OCI-M1 (cell line): ENCODE measurements at regions not wholly inside any gene's neighbourhood (a gene's known extent, or its start where the extent isn't known, plus 50 kb on each side); places are given as distances from the start of the nearest gene placed in this dataset.

Experiments
- DNase-seq: peaks from one replicate; lab custom pipeline; 2025; lab: John Stamatoyannopoulos, UW

DNA sequence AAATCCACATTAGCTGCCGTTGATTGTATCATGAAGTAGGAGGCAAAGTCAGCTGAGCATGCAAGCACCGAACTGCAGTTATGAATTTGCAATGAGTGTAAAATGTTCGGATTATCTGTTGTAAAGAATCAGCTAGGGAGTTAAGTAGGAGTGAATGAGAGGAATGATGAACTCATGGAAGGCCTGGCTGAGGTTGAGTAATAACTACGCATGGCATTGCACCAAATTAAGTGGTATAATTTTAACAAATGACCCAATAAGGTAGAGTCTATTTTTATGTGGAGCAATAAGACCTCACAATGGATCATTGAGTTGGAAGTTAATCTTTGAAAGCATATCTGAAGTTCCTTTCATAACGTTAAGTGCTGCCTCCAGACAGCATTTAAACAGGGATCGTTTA is 288.2 kb upstream of the CHST9 start:
- DNase-seq, result no peak

DNA sequence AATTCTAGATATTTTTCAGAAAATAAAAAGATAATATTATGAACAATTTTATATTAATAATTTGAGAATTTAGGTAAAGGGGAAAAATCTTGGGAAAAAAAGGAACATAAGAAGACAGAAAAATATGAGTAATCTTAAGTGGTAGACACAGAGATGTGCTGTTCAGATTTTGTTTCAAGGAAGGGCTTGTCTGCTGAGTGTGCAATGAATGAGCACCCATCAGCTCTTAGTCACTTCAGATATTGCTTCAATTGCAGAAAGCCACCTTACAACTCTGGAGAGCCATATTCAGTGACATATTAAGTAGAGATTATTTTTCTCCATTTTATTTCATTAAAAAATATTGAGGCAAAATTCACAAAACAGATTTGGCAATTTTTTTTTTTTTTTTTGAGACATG is 282.0 kb upstream of the CHST9 start:
- no peak for DNase-seq

DNA sequence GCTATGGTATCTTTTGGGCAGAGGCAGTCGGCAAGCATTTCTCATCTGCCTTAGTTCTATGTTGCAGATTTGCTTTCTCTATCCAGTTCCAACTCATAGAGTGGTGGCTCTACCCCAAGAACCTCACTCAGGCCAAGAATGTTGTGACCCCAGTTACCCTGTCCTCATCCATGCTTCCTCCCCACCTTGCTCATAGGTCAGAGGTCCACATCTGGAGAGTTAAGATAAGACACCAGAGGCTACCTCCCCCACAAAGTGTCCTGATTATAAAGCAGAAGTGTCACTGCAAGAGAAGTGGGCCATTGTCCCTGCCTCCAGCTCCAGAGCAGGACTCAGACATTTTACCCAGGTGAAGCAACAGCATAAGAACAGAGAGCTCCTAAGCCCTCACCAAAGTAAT is 276.8 kb upstream of the CHST9 start:
- DNase-seq, result peak; percentile 96

DNA sequence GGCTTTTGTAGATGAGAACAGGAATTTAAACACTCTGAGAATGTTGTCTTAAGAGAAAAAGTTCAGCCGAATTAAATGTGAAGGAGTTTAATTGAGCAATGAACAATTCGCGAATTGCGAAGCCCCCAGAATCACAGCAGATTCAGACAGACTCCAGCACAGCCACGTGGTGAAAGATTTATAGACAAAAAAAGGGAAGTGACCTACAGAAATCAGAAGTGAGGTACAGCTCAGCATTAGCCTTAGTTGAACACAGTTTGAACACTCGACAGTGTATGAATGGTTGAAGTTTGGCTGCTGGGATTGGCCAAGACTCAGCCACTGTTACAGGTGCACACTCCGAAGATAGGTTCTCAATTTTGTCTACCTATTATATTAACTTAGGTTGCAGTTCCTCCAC is 264.0 kb upstream of the CHST9 start:
- DNase-seq, result peak; percentile 51

DNA sequence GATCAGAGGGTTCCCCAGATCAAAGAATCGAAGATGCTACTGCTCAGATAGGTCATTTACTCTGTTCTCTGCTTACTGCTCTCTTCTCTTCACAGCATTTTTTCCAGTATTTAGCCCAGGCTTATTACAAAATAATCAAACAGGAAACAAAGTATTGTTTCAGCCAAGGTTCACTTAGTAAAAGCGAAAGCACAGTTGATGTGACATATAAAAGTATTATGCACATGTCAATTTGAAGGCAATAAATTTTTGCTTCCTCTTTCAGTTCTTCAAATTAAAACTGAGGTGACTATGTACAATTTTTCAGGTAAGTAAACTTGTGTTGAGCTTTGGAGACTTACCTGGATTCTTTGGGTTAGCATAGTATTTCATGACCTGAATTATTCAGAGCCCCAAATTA is 262.8 kb upstream of the CHST9 start:
- peak; percentile 9 for DNase-seq

DNA sequence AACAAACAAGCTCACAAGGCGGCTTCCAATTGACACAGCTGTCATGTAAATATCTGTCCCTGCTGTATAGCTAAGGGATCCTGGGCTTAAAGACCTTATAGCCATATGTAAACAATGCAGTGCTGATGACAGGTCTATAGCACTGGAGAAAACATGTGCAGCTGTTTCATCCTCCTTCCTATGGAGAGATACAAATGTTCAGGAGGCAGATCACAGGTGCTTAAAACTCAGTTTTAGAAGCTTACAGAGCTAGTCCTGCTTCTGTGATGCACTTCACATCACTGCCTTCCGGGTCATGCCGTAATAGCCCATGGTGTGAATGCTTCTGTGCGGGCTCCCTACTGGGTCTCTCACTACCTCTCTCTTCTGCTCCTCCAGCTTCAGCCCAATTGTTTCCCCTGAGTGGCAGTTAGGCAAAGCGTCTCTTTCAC is 262.4 kb upstream of the CHST9 start:
- no peak for DNase-seq

- DNase-seq, result no peak
Measured at GRCh38 chr18:27430595-27430994, 245.5 kb upstream of the CHST9 start.

GRCh38 chr18:27428716-27429475 is 243.8 kb upstream of the CHST9 start:
- DNase-seq, result no peak

GRCh38 chr18:27428120-27428519 is 243.0 kb upstream of the CHST9 start:
- DNase-seq, result no peak

- no peak for DNase-seq
Measured at GRCh38 chr18:27423581-27423980, 238.5 kb upstream of the CHST9 start.

DNA sequence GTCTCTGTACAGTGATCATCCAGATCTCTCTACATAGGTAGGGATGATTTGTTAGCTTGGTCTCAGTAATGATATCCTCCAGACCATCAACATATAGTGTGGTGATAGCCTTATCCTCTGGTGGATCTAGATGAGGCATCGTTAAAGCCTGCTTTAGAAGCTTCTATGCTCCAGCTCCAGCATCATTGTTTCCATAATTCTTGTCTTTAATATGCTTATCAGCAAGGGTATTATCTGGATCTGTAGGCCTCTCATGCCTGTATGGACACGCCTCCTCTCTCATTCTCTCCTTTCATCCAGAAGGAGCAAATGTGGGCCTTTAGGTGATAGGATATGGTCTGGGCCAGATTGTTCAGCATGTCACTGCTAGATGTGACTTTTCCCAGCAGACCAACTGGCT is 234.5 kb upstream of the CHST9 start:
- no peak for DNase-seq

DNA sequence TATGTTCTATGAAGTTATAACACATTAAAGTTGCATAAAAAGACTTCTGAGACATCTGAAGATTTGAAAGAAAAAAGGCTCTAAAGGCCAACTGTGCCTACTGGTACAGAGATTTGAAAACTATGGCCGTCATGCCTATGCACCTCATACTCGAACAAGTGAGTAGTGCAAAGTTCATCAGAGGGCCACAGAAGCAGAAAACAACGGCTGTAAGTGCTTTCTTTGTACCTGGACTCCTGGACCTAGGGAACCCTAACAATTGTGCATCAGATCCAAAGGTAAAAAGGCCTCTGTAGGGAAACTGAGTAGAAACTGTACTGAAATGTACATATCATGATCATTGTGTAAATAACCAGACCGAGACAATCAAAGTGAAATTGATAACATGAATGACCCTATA is 230.4 kb upstream of the CHST9 start:
- no peak for DNase-seq

GRCh38 chr18:27414682-27415081 is 229.6 kb upstream of the CHST9 start:
- no peak for DNase-seq

- no peak for DNase-seq
Measured at GRCh38 chr18:27413495-27414401, 228.6 kb upstream of the CHST9 start.

GRCh38 chr18:27412556-27412955 is 227.4 kb upstream of the CHST9 start:
- DNase-seq, result no peak

- no peak for DNase-seq
Measured at GRCh38 chr18:27411911-27412310, 226.8 kb upstream of the CHST9 start.

GRCh38 chr18:27411013-27411412 is 225.9 kb upstream of the CHST9 start:
- no peak for DNase-seq

DNA sequence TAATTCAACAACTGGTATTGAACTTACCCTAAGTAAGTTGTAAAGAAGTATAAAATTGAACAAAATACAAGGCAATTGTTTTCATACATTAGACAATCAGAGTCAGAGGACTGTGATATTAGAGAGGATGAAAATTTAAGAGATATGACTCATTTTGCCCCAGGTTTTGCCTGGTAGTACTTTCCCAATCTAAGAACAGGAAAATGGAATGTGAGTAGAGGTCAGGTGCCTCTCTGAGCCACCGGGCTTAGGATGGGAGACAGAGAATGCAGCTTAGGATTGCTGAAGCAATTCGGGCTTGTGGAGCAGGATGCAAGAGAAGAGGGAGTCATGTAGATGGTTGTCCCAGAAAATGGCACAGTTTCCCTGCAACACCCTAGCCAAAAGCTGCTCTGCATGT is 219.7 kb upstream of the CHST9 start:
- no peak for DNase-seq

- no peak for DNase-seq
Measured at GRCh38 chr18:27400001-27400400, 214.9 kb upstream of the CHST9 start.

DNA sequence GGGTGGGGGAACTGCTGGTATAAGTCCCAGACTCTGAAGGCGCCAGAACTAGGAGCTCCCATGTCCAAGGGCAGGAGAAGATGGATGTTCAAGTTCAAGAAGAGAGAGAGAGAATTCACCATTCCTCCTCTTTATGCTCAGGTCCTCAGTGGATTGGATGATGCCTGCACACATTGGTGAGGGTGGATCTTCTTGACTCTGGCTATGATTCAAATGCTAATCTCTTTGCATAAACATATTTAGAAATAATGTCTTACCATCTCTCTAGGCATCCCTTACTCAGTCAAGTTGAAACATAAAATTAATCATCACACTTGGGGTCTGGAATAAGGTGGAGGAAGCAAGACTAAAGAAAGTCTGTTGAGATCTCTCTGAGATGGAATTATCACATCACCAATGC is 210.6 kb upstream of the CHST9 start:
- DNase-seq, result no peak

GRCh38 chr18:27394687-27395086 is 209.6 kb upstream of the CHST9 start:
- DNase-seq, result no peak

DNA sequence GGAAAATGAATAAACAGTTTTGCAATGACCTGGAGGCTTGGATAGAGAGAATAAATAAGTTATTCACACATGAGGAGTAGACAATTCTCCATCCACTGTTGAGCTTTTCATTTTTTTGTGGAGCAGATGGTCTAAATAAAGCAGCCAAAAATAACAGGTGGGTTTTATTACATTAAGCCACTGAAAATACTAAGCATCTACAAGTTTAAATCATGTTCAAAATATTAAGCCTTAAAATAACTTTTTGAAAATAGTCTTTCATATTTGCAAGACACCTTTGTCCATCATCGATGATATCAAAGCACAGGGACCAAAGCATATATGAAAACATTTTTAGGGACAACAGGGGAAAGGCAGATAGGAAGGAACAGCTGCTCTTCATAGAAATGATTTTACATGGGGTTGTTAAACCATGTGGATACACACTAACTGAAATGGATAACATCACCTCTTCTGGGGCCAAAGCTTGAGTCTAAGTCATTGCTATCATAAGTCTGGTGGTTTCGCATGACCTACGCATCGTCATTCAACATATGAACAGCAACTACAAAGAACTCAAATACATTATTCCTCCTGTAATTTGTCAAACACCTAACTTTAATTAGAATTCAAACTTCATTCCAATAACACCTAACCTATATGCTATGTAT is 197.6 kb upstream of the CHST9 start:
- no peak for DNase-seq
